Natural killer cell (primary cell): ENCODE measurements at regions not wholly inside any gene's neighbourhood (a gene's known extent, or its start where the extent isn't known, plus 50 kb on each side); places are given as distances from the start of the nearest gene placed in this dataset.
"Not testable (repeated sequence)": the region's sequence is repeated elsewhere in the genome, so short reads cannot be mapped to it uniquely, and the experiment has no call there.

Experiments
- ATAC-seq, 3 donors: fragments of 150-1000 bp in 2 of 3; fragments of 200-7000 bp in 1 of 3; cut with Tn5 transposase; 1 replicate in 1 of 3; 2 replicates in 2 of 3; pipeline ENCODE4 v1.10.0; 2021; ENCODE audit warnings: mild to moderate bottlenecking in 2 of 3, moderate library complexity in 2 of 3
- DNase-seq, 2 donors: peaks; one replicate each; pipeline versions ENCODE4 v3.0.0 to v3.0.0-alpha.2; 2013 to 2021; ENCODE audit warnings: mixed read lengths in 1 of 2
- H3K27ac ChIP-seq: one replicate; pipeline ENCODE4 v1.5.1; 2013; ENCODE audit warnings: mild to moderate bottlenecking, low read length
- H3K27me3 ChIP-seq: one replicate; pipeline ENCODE4 v1.6.1; 2013; ENCODE audit warnings: low read length; ENCODE audit not compliant: control insufficient read depth, insufficient read depth
- H3K36me3 ChIP-seq: one replicate; pipeline ENCODE4 v1.6.1; 2013; ENCODE audit warnings: low read length; ENCODE audit not compliant: control insufficient read depth, insufficient read depth
- H3K4me1 ChIP-seq: one replicate; pipeline ENCODE4 v1.6.1; 2013; ENCODE audit warnings: low read length; ENCODE audit not compliant: control insufficient read depth, insufficient read depth
- H3K4me3 ChIP-seq: one replicate; pipeline ENCODE4 v1.5.1; 2013; ENCODE audit warnings: low read length
- H3K9me3 ChIP-seq: one replicate; pipeline ENCODE4 v1.6.1; 2013; ENCODE audit warnings: low read length; ENCODE audit not compliant: control insufficient read depth, insufficient read depth
- H3K27ac Mint-ChIP-seq, 2 donors: one replicate each; pipeline ENCODE4 v1.8.0; 2022; ENCODE audit warnings: mild to moderate bottlenecking in 2 of 2, mixed read lengths in 2 of 2, moderate library complexity in 1 of 2
- H3K27me3 Mint-ChIP-seq, 2 donors: one replicate each; pipeline ENCODE4 v1.8.0; 2022; ENCODE audit warnings: low read depth in 2 of 2, mixed read lengths in 2 of 2
- H3K36me3 Mint-ChIP-seq: one replicate; pipeline ENCODE4 v1.8.0; 2022; ENCODE audit warnings: mixed read lengths
- H3K4me1 Mint-ChIP-seq, 2 donors: one replicate each; pipeline ENCODE4 v1.8.0; 2022; ENCODE audit warnings: mixed read lengths in 2 of 2
- H3K4me3 Mint-ChIP-seq: one replicate; pipeline ENCODE4 v1.8.0; 2022; ENCODE audit warnings: mild to moderate bottlenecking, moderate library complexity, mixed read lengths
- H3K9me3 Mint-ChIP-seq, 2 donors: one replicate each; pipeline ENCODE4 v1.8.0; 2022; ENCODE audit warnings: mixed read lengths in 2 of 2
- CTCF ChIP-seq: fragments of 200-600 bp; IDR thresholded peaks from one replicate; pipeline ENCODE4 v1.8.0; 2022; ENCODE audit warnings: antibody characterized with exemption
- WGBS: methylation state at CpG from one replicate; pipeline ENCODE4 v1.1.7; 2013; ENCODE audit warnings: missing lambda C conversion rate; ENCODE audit not compliant: insufficient coverage; 5-methylcytosine and 5-hydroxymethylcytosine counted together
- intact Hi-C: fragments of 100-400 bp; cut with micrococcal nuclease; formaldehyde crosslinking; loops from one replicate; pipeline ENCODE4 v1.14.2; 2022

- H3K27ac ChIP-seq, result no peak overlapping the region
- no peaks in the 10 kb centered on the region for H3K36me3 ChIP-seq
- H3K4me1 ChIP-seq, result no peaks in the 10 kb centered on the region
- no peaks in the 10 kb centered on the region for H3K9me3 ChIP-seq
- no peak for TF ChIP-seq CTCF
- intact Hi-C loops, result no loop called here
- Mint-ChIP-seq H3K27ac (no peak overlapping the region), H3K27me3 (no peaks in the 10 kb centered on the region), H3K4me1 (no peaks in the 10 kb centered on the region), H3K36me3 (no peaks in the 10 kb centered on the region), H3K4me3 (no peak overlapping the region), H3K9me3 (peaks cover 3 to 7% of the 10 kb centered on the region in 2 donors)
- no peak for ATAC-seq
- no peak for DNase-seq
- no peaks in the 10 kb centered on the region for H3K27me3 ChIP-seq
- H3K4me3 ChIP-seq, result no peak overlapping the region
- 91% methylated on average over 3 of the region's 4 CpGs for WGBS
Observed at GRCh38 chr4:20015636-20016224, 236.0 kb upstream of the SLIT2 start.

GRCh38 chr4:20003836-20004558 is 247.7 kb upstream of the SLIT2 start:
- 85% methylated on average over 52 of the region's 52 CpGs for WGBS
- ATAC-seq, DNase-seq, H3K9me3 ChIP-seq, H3K4me1 Mint-ChIP-seq, H3K4me3 ChIP-seq, H3K36me3 ChIP-seq, H3K27me3 Mint-ChIP-seq, H3K27me3 ChIP-seq, H3K4me3 Mint-ChIP-seq, intact Hi-C loops, H3K27ac ChIP-seq, H3K36me3 Mint-ChIP-seq, H3K27ac Mint-ChIP-seq, H3K4me1 ChIP-seq: not testable (repeated sequence)
- peaks cover 10 to 21% of the 10 kb centered on the region in 2 donors for H3K9me3 Mint-ChIP-seq

GRCh38 chr4:19999775-20000414 is 251.8 kb upstream of the SLIT2 start:
- Mint-ChIP-seq H3K27ac (no peak overlapping the region), H3K36me3 (no peaks in the 10 kb centered on the region), H3K27me3 (no peaks in the 10 kb centered on the region), H3K4me1 (no peaks in the 10 kb centered on the region), H3K9me3 (peaks cover 6 to 12% of the 10 kb centered on the region in 2 donors), H3K4me3 (no peak overlapping the region)
- intact Hi-C loops, result no loop called here
- H3K27me3 ChIP-seq, result no peaks in the 10 kb centered on the region
- 92% methylated on average over 2 of the region's 4 CpGs for WGBS
- H3K36me3 ChIP-seq, result no peaks in the 10 kb centered on the region
- TF ChIP-seq CTCF, result no peak
- no peak for DNase-seq
- no peak overlapping the region for H3K27ac ChIP-seq
- no peak overlapping the region for H3K4me3 ChIP-seq
- ATAC-seq, result no peak
- H3K9me3 ChIP-seq, result no peaks in the 10 kb centered on the region
- no peaks in the 10 kb centered on the region for H3K4me1 ChIP-seq

- Histone ChIP-seq H3K4me3 (no peak overlapping the region), H3K36me3 (no peaks in the 10 kb centered on the region), H3K27me3 (no peaks in the 10 kb centered on the region), H3K27ac (no peak overlapping the region), H3K9me3 (no peaks in the 10 kb centered on the region), H3K4me1 (no peaks in the 10 kb centered on the region)
- Mint-ChIP-seq H3K27ac (no peak overlapping the region), H3K4me3 (no peak overlapping the region), H3K9me3 (peaks cover 6 to 12% of the 10 kb centered on the region in 2 donors), H3K36me3 (no peaks in the 10 kb centered on the region), H3K27me3 (no peaks in the 10 kb centered on the region), H3K4me1 (no peaks in the 10 kb centered on the region)
- TF ChIP-seq CTCF, result no peak
- DNase-seq (no peak), ATAC-seq (no peak)
- intact Hi-C loops, result no loop called here
- WGBS, result 100% methylated on average over 1 of the region's 1 CpG
Observed at GRCh38 chr4:19999276-19999675, 252.4 kb upstream of the SLIT2 start.
